ENCODE measurements at regions not wholly inside any gene's neighbourhood (a gene's known extent, or its start where the extent isn't known, plus 50 kb on each side); places are given as distances from the start of the nearest gene placed in this dataset.
"Not testable (repeated sequence)": the region's sequence is repeated elsewhere in the genome, so short reads cannot be mapped to it uniquely, and the experiment has no call there.

DNA sequence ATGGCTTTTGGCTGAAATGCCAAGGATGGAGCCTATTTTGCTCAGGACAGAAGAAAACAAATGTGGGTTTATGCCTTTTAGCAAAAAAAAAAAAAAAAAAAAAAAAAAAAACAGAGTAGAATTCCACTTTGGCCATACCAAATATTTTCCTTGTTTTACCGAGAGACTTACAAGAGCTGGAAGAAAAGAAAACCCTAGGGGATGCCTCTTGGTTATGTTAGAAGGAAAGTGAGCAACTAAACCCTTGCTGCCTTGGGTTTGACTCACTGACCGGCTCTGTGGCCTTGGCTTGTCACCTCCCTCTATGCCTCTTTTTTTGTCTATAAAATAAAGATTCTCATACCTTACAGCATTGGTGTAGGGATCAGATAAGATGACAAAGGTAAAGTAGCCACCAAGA is 69.6 kb upstream of the ABCA1 start:
- Mint-ChIP-seq H3K27me3 (no peaks in the 10 kb centered on the region), H3K27ac (no peak overlapping the region), H3K9me3 (no peaks in the 10 kb centered on the region), H3K36me3 (no peaks in the 10 kb centered on the region), H3K4me3 (no peak overlapping the region), H3K4me1 (peaks cover 8 to 10% (median 10%) of the 10 kb centered on the region in 3 donors)
- DNase-seq (no peak), ATAC-seq (ENCODE audit: low read depth in 2 of 2) (no peak)

- DNase-seq (no peak), ATAC-seq (ENCODE audit: low read depth in 2 of 2) (no peak)
- Mint-ChIP-seq H3K27ac (no peak overlapping the region), H3K36me3 (no peaks in the 10 kb centered on the region), H3K27me3 (no peaks in the 10 kb centered on the region), H3K4me3 (no peak overlapping the region), H3K9me3 (no peaks in the 10 kb centered on the region), H3K4me1 (no peaks in the 10 kb centered on the region)
These were observed 71.2 kb upstream of the ABCA1 start for GRCh38 chr9:104999136-104999535.

DNA sequence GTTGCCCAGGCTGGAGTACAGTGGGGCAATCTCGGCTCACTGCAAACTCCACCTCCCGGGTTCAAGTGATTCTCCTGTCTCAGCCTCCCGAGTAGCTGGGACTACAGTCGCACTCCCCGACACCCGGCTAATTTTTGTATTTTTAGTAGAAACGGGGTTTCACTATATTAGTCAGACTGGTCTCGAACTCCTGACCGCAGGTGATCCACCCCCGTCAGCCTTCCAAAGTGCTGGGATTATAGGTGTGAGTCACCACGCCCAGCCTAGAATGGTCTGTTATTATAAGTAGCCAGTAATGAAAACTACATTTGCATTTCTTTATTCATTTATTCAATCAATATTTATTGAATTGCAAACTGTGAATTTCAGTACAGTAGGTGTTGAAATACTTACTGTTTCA is 72.6 kb upstream of the ABCA1 start:
- not testable (repeated sequence) for H3K9me3 Mint-ChIP-seq; H3K27ac Mint-ChIP-seq; H3K4me3 Mint-ChIP-seq; H3K27me3 Mint-ChIP-seq; DNase-seq; H3K4me1 Mint-ChIP-seq; H3K36me3 Mint-ChIP-seq; ATAC-seq (ENCODE audit: low read depth in 2 of 2)

DNA sequence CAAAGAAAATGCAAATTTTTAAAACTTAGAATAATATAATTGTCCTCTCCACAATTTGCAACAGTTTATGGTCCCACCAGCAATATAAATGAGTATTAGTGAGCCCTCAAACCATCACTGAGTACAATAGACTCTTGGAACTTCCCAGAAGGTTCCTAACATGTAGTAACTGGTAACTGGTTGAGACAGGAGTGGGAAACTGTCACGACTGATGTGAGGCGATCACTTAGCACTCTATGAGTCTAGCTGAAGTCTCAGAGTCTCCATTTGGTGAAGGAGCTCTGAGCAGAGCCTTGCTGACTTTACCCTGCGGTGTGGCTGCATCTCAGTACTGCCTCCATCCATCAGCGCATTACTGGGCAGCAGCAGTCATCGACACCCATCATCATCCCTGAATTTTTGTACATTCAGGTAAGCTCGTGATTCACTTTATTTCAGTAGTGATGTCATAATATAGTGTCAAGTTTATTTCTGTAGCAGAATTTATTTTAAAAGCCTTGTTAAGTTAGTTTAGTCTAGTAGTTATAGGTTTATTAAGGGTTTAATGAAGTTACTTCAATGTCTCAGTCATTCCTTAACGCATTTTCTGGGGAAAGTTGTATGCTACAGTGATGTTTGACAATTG is 76.6 kb upstream of the ABCA1 start:
- Mint-ChIP-seq H3K36me3 (no peaks in the 10 kb centered on the region), H3K9me3 (no peaks in the 10 kb centered on the region), H3K4me1 (peaks cover 0 to 6% (median 0%) of the 10 kb centered on the region in 3 donors), H3K4me3 (no peak overlapping the region), H3K27ac (no peak overlapping the region), H3K27me3 (no peaks in the 10 kb centered on the region)
- DNase-seq (no peak), ATAC-seq (ENCODE audit: low read depth in 2 of 2) (no peak)

DNA sequence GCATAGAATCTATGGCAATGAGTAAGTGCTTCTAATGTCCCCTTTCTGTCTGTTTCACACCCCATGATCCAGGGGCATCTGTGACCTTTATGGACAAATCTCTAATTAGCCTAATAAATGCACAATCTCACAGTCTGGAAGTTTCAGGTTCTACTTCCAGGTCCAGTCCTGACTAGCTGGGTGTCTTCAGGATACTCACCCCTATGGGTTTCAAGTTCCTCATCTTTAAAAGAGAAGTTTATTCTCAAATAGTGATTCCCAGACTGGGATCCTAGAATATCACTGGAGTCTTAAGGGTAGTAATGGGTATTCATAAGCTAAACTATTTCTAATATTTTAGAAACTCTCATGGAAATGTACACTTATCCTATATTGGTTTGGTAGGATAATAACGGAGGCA is 77.2 kb upstream of the ABCA1 start:
- peaks cover 0 to 6% (median 0%) of the 10 kb centered on the region in 3 donors for H3K4me1 Mint-ChIP-seq
- H3K27me3 Mint-ChIP-seq, result no peaks in the 10 kb centered on the region
- no peak overlapping the region for H3K4me3 Mint-ChIP-seq
- DNase-seq (no peak), ATAC-seq (ENCODE audit: low read depth in 2 of 2) (no peak)
- no peak overlapping the region for H3K27ac Mint-ChIP-seq
- H3K36me3 Mint-ChIP-seq, result no peaks in the 10 kb centered on the region
- H3K9me3 Mint-ChIP-seq, result no peaks in the 10 kb centered on the region

DNA sequence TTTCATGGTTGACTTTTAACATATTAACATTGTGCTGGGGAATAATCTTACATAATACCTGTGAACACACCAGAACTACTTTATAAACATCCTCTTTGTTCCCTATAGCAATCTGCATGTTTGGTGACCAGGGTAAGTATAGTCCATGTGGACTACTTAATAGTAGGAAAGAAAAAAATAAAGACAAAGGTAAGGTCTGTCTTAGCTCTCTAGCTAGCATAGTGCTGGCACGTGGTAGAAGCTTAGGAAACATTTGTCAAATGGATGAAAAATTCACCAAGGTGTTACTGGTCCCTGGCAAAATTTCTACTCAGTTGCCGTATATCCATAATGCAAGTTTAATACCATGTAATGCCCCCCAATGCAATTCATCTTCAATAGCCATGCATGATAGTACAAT is 78.6 kb upstream of the ABCA1 start:
- ATAC-seq (ENCODE audit: low read depth in 2 of 2), result no peak
- no peak for DNase-seq
- Mint-ChIP-seq H3K4me1 (peaks cover 0 to 6% (median 0%) of the 10 kb centered on the region in 3 donors), H3K9me3 (no peaks in the 10 kb centered on the region), H3K4me3 (peak overlapping the region in 1 of 8 donors; percentile 41), H3K27me3 (no peaks in the 10 kb centered on the region), H3K27ac (peak overlapping the region in 1 of 6 donors; percentile 35), H3K36me3 (no peaks in the 10 kb centered on the region)

DNA sequence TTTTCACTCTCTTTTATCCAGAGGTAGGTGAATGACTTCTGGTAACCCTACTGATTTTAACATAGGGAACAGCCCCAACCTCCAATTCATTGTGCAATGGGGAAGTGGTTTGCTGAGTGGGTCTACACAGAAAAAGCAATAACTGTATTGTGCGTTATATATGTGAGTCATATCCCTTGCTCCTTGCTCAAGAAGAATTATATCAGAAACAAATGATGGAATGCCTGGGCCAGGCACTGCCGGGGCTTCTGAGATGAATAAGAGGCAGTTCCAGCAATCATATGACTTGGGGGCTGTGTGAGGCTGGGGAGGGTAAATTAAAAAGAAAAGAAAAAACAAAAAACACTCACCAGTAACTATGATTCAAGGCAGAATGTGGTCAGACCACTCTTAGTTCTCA is 79.2 kb upstream of the ABCA1 start:
- Mint-ChIP-seq H3K36me3 (no peaks in the 10 kb centered on the region), H3K9me3 (no peaks in the 10 kb centered on the region), H3K4me3 (no peak overlapping the region), H3K4me1 (peaks cover 0 to 6% (median 0%) of the 10 kb centered on the region in 3 donors), H3K27me3 (no peaks in the 10 kb centered on the region), H3K27ac (no peak overlapping the region)
- ATAC-seq (ENCODE audit: low read depth in 2 of 2), result no peak
- no peak for DNase-seq

DNA sequence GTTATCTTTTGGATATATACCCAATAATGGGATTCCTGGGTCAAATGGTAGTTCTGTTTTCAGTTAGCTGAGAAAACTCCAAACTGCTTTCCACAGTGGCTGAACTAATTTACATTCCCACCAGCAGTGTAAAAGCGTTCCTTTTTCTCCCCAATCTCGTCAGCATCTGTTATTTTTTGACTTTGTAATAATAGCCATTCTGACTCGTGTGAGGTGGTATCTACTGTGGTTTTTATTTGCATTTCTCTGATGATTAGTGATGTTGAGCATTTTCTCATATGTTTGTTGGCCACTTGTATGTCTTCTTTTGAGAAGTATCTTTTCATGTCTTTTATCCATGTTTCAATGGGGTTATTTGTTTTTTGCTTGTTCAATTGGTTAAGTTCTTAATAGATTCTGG is 82.1 kb upstream of the ABCA1 start:
- ATAC-seq (ENCODE audit: low read depth in 2 of 2); H3K36me3 Mint-ChIP-seq; H3K4me1 Mint-ChIP-seq; H3K4me3 Mint-ChIP-seq; DNase-seq; H3K27ac Mint-ChIP-seq; H3K9me3 Mint-ChIP-seq: not testable (repeated sequence)
- peaks cover 3 to 12% (median 4%) of the 10 kb centered on the region in 3 donors for H3K27me3 Mint-ChIP-seq

- no peaks in the 10 kb centered on the region for H3K36me3 Mint-ChIP-seq
- no peak overlapping the region for H3K27ac Mint-ChIP-seq
- H3K4me1 Mint-ChIP-seq, result no peaks in the 10 kb centered on the region
- ATAC-seq (ENCODE audit: low read depth in 2 of 2), result no peak
- H3K4me3 Mint-ChIP-seq, result no peak overlapping the region
- H3K9me3 Mint-ChIP-seq, result peaks cover 0 to 3% (median 0%) of the 10 kb centered on the region in 7 donors
- peaks cover 8 to 10% (median 9%) of the 10 kb centered on the region in 3 donors for H3K27me3 Mint-ChIP-seq
- DNase-seq, result no peak
These were observed 94.0 kb upstream of the ABCA1 start for GRCh38 chr9:105021917-105022316.

DNA sequence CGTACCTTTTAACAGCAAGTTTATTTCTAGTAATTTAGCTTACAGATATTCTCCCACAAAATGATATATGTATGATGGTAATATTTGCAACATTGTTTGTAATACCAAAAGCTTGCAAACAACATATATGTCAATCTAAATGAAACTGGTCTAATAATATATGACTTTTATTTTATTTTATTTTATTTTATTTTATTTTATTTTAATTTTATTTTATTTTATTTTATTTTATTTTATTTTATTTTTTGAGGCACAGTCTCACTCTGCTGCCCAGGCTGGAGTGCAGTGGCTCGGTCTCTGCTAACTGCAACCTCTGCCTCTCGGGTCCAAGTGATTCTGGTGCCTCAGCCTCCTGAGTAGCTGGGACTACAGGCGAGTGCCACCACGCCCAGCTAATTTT is 94.6 kb upstream of the ABCA1 start:
- not testable (repeated sequence) for H3K27ac Mint-ChIP-seq; H3K4me1 Mint-ChIP-seq; DNase-seq; H3K9me3 Mint-ChIP-seq; H3K36me3 Mint-ChIP-seq; H3K27me3 Mint-ChIP-seq; ATAC-seq (ENCODE audit: low read depth in 2 of 2); H3K4me3 Mint-ChIP-seq

DNA sequence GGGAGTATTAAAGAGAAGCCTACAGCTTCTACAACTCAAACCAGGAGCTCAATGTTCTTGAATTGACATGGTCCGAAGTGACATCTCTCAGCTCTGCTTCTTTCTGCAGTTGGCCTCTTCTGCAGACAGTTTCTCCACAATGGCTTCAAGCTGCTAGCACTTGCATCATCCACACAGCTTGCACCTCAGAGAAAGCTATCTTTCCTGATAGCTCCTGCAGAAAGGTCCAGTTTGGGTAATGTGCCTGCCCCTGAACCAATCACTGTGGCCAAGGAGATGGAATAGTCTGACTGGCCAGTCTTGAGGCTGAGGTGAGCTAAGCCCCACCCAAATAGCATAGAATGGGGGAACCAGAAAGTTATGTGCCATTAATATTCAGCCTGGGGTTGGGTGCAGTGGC is 95.8 kb upstream of the ABCA1 start:
- no peaks in the 10 kb centered on the region for H3K9me3 Mint-ChIP-seq
- peaks cover 4 to 10% (median 8%) of the 10 kb centered on the region in 3 donors for H3K27me3 Mint-ChIP-seq
- ATAC-seq (ENCODE audit: low read depth in 2 of 2), result no peak
- H3K4me3 Mint-ChIP-seq, result no peak overlapping the region
- no peak for DNase-seq
- no peaks in the 10 kb centered on the region for H3K4me1 Mint-ChIP-seq
- H3K36me3 Mint-ChIP-seq, result no peaks in the 10 kb centered on the region
- H3K27ac Mint-ChIP-seq, result peak overlapping the region in 1 of 6 donors; percentile 47

GRCh38 chr9:105024529-105024928 is 96.6 kb upstream of the ABCA1 start:
- Mint-ChIP-seq H3K27ac (no peak overlapping the region), H3K36me3 (no peaks in the 10 kb centered on the region), H3K9me3 (no peaks in the 10 kb centered on the region), H3K27me3 (peaks cover 4 to 10% (median 8%) of the 10 kb centered on the region in 3 donors), H3K4me3 (no peak overlapping the region), H3K4me1 (no peaks in the 10 kb centered on the region)
- DNase-seq (no peak), ATAC-seq (ENCODE audit: low read depth in 2 of 2) (no peak)

GRCh38 chr9:105026451-105026850 is 98.5 kb upstream of the ABCA1 start:
- no peak for DNase-seq
- Mint-ChIP-seq H3K4me3 (no peak overlapping the region), H3K4me1 (no peaks in the 10 kb centered on the region), H3K27ac (peak overlapping the region in 1 of 6 donors; percentile 49), H3K27me3 (no peaks in the 10 kb centered on the region), H3K9me3 (no peaks in the 10 kb centered on the region), H3K36me3 (no peaks in the 10 kb centered on the region)
- ATAC-seq (ENCODE audit: low read depth in 2 of 2), result no peak

- no peaks in the 10 kb centered on the region for H3K4me1 Mint-ChIP-seq
- H3K27me3 Mint-ChIP-seq, result no peaks in the 10 kb centered on the region
- DNase-seq (no peak), ATAC-seq (ENCODE audit: low read depth in 2 of 2) (no peak)
- peak overlapping the region in 1 of 6 donors; percentile 54 for H3K27ac Mint-ChIP-seq
- H3K4me3 Mint-ChIP-seq, result no peak overlapping the region
- no peaks in the 10 kb centered on the region for H3K36me3 Mint-ChIP-seq
- H3K9me3 Mint-ChIP-seq, result no peaks in the 10 kb centered on the region
These were observed 99.1 kb upstream of the ABCA1 start for GRCh38 chr9:105027084-105027483.

DNA sequence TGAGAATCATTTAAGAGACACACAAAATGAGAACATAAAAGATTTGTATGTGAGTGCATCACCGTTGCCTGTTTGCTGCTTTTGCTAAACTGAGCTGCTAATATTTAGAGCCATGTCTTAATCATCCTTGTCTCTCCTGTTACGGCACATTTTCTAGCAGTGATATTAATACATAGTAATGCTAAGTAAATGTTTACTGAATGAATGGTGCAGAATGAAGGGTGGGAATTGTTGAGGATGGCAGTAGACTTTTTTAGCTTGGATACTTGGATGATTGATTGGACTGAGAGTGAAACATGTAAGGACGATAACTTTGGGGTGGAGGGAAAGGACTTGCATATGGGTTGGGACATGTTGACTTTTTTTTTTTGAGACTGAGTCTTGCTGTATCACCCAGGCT is 102.3 kb upstream of the ABCA1 start:
- Mint-ChIP-seq H3K36me3 (no peaks in the 10 kb centered on the region), H3K4me1 (no peaks in the 10 kb centered on the region), H3K27ac (no peak overlapping the region), H3K9me3 (peaks cover 0 to 15% (median 6%) of the 10 kb centered on the region in 7 donors), H3K4me3 (no peak overlapping the region), H3K27me3 (no peaks in the 10 kb centered on the region)
- DNase-seq, result no peak
- ATAC-seq (ENCODE audit: low read depth in 2 of 2), result no peak
